H7 (cell line): ENCODE measurements at regions not wholly inside any gene's neighbourhood (a gene's known extent, or its start where the extent isn't known, plus 50 kb on each side); places are given as distances from the start of the nearest gene placed in this dataset.
A peak's percentile ranks its signal among the peaks of the same experiment; 100 is the strongest.

Experiments used
- DNase-seq: peaks from one replicate; pipeline ENCODE4 v3.0.0; 2012
- H3K27me3 ChIP-seq: 2 replicates; pipeline ENCODE4 v1.6.0; 2011; ENCODE audit warnings: mild to moderate bottlenecking, low read length; ENCODE audit not compliant: control insufficient read depth, insufficient read depth
- H3K36me3 ChIP-seq: replicated peaks from 2 replicates; pipeline ENCODE4 v1.5.1; 2011; ENCODE audit warnings: low read length; ENCODE audit not compliant: control insufficient read depth, insufficient read depth
- H3K4me3 ChIP-seq: 2 replicates; pipeline ENCODE4 v1.5.1; 2011; ENCODE audit warnings: low read depth, mild to moderate bottlenecking, control low read depth, low read length, moderate library complexity; ENCODE audit not compliant: insufficient read depth

DNA sequence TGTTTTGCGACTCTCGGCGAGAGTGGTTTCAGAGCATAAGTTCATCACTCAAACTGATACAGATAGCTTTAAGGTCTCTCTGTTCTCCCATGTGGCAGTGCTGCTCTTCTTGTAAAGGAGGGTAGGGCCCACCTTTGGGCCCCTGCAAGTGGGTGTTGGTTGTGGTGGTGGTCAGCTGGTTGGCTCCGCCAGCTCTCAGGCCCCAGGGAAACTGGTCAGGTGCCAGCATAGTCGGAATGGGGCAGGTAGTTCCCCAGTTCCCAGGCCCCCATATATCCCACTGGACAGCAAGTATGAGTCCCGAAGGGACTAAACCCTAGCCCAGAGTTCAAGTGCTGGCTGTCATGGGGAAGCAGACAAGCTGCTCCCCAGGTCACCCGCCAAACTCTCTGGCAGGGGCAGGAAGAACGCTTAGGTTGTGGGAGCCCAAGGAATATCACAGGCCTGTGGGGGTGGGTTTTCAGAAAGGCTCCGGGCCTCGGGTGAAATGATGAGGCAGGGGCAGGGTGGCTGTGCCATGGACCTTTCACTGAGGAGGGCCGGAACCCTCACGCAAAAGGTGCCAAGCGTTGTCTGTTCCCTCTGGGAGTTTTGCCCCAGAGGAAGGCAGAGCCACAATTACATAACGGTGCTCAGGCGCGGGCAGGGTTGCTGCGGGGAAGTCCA lies 185.1 kb downstream of the EFHB start:
- no peaks in the 10 kb centered on the region for H3K27me3 ChIP-seq
- H3K36me3 ChIP-seq = no peaks in the 10 kb centered on the region
- no peak for DNase-seq
- H3K4me3 ChIP-seq = no peak overlapping the region

DNA sequence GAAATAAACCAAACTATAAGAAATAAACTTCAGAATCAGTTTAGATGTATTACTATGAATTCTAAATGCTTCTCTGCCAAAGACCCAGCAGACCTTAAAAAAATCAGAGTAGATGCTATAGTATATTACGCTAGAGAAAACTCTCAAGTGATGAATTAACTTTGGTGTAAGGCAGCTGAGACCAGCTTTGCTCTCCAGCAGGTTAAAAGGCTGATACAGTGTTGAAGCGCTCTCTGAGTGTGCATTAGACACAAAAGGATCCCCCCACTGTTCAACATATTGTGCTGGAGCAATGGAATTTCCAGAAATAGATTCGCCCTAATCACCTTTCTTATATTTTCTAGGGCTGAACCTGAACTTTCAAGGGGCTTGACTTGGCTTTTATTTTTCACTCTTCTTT lies 190.0 kb downstream of the EFHB start:
- DNase-seq = no peak
- Histone ChIP-seq H3K27me3 (no peaks in the 10 kb centered on the region), H3K4me3 (no peak overlapping the region), H3K36me3 (no peaks in the 10 kb centered on the region)

DNA sequence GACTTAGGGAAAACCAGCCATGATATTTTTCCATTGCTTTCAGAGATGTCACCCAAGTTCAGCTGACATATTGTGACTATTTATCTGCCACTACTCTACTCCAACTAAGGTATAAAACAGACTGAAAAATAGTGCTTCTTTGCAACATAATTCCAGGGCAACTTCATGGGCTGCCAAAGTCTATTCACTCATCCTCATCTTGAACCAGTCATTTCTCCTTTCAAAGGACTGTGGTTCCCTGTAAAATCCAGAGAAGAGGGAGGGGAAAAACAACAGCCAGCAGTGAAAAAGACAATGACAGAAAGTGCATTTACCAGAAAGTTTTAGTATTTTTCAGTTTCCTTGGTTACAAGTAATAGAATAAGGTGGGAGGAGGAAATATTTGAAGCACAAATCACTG lies 191.1 kb downstream of the EFHB start:
- Histone ChIP-seq H3K27me3 (no peaks in the 10 kb centered on the region), H3K36me3 (no peaks in the 10 kb centered on the region), H3K4me3 (no peak overlapping the region)
- DNase-seq = no peak

DNA sequence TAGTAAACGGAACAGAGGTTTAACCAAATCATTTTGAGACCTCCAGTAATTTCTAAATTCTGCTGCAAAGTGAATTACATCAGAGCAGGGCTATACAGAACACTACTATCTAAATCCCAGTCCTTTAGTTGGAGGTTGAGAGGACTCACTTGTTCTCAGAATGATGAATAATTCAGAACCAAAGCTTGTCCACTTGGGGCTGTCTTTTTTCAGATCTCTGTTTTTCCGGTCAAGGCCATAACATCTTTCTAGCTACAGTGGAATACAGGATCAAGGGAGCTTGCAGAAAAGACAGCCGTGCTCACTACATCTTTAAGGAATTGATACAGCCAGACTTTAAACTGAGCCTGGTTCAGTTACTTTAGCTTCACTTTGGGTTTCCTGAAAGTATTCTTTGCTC lies 194.5 kb downstream of the EFHB start:
- H3K36me3 ChIP-seq = no peaks in the 10 kb centered on the region
- no peak overlapping the region for H3K4me3 ChIP-seq
- H3K27me3 ChIP-seq = no peaks in the 10 kb centered on the region
- DNase-seq = no peak

DNA sequence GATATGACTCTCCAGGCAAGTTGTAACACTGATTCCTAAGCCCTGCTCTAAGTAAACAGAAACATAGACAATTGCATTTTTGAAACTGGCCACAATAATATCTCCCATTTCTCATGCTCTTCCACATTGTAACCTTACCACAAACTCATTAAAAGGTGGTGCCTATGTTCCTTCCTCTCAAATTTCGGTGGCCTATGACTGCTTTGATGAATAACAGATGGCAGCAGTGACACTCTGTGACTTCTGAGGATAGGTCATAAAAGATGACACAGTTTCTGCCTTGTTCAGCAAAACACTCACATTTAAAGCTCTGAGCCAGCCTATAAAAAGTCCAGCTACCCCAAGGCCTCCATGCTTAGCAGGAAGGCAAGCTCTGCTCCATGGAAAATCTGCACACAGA lies 195.2 kb downstream of the EFHB start:
- no peaks in the 10 kb centered on the region for H3K36me3 ChIP-seq
- DNase-seq = no peak
- no peak overlapping the region for H3K4me3 ChIP-seq
- H3K27me3 ChIP-seq = no peaks in the 10 kb centered on the region

DNA sequence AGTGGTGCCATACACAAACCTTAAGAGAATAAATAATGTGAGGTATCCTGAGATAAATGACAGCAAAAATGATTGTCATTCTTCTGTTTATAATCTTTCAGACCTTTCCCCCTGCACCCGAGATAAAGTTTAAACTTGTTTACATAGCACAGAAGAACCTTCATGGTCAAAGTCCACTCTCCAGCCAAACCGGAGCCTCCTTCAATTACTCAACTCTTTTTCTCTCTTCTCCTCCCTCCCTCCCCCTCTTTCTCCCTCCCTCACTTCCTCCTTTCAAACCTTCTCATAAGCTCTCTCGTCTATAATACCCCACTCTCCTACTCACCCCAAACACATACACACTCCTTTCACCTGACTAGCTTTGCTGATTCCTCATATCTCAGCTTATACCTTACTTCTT lies 198.9 kb downstream of the EFHB start:
- H3K27me3 ChIP-seq = no peaks in the 10 kb centered on the region
- no peaks in the 10 kb centered on the region for H3K36me3 ChIP-seq
- H3K4me3 ChIP-seq = no peak overlapping the region
- DNase-seq = no peak

DNA sequence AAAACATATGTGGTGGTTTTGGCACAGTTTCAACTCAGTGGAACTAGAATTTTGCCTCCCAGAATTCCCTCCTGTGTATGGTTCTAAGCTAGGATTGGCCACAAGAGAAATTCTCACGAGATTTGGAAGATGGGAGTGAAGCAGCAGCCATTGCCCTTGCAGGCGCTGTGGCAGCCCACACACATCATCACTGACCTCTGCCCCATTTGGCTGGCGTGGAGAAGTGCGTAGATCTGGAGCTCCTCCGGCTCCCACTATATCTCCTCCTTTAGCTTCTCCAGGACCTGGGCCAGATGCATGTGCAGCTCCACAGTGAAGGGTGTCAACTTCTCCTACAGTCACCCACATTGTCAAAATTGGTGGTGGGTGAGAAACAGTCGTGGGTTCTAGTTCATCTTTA lies 199.6 kb downstream of the EFHB start:
- Histone ChIP-seq H3K4me3 (no peak overlapping the region), H3K27me3 (no peaks in the 10 kb centered on the region), H3K36me3 (no peaks in the 10 kb centered on the region)
- no peak for DNase-seq

DNA sequence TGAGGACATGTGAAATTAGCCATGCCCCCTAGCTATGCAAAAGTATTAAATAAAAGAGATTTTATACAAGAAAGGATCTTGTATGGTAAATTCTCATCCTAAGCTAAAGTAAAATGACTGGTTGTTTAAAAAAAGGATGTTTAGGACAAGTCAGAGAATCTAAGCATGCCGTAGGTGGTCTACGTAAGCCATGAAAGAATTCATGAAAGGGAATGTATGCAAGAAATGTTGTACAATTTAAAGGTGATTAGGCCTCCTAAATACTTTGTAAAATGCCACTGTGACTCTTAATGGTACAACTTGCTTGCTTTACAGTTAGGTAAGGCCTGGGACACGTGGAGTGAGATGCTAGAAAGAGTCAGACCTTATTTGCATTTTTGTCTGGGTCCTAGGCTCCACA lies 209.0 kb downstream of the EFHB start:
- Histone ChIP-seq H3K4me3 (no peak overlapping the region), H3K36me3 (no peaks in the 10 kb centered on the region), H3K27me3 (no peaks in the 10 kb centered on the region)
- no peak for DNase-seq

DNA sequence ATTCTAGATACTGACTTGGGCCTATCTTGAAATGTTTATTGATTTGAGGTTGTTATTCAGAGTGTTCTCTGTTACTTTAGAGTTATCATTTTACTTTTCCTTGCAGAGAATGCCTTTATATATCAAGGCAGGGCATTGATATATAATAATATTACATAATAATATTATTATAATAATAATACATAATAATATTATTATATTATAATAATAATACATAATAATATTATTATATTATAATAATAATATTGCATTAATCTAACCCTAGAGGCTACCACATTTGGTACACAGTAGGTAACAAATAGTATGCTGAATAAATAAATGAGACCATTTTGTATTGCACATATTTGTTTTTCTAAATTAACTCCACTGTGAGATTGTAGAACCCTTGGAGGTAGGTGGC lies 216.3 kb downstream of the EFHB start:
- no peaks in the 10 kb centered on the region for H3K36me3 ChIP-seq
- no peaks in the 10 kb centered on the region for H3K27me3 ChIP-seq
- no peak for DNase-seq
- no peak overlapping the region for H3K4me3 ChIP-seq

DNA sequence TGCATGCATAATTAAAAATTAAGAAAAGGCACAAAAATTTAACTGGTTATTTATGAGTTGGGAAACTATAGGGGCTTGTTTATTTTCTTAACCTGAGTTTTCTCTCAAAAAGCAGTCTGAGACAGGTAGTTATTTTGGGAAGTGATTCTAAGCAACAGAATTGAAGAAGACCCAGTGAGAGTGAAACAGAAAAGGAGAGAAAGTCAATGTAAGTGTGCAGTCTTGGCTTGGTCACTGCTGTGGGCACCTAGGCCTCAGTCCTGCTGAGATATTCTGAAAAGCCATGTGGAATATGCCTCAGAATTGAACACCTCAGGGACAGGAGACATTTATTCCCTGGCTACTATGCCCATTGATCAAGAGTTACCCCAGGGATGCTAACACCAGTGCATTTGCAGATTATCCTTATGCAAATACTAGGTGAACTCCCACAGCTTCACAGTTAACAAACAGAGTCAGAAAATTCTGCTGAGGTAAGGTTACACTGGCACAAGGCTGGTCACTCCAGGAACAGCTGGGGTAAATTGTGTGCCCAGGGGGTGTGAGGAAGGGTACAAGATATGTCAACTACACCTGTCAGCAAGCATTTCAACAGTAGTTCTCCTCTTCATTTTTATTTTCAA lies 222.7 kb downstream of the EFHB start:
- H3K4me3 ChIP-seq = no peak overlapping the region

DNA sequence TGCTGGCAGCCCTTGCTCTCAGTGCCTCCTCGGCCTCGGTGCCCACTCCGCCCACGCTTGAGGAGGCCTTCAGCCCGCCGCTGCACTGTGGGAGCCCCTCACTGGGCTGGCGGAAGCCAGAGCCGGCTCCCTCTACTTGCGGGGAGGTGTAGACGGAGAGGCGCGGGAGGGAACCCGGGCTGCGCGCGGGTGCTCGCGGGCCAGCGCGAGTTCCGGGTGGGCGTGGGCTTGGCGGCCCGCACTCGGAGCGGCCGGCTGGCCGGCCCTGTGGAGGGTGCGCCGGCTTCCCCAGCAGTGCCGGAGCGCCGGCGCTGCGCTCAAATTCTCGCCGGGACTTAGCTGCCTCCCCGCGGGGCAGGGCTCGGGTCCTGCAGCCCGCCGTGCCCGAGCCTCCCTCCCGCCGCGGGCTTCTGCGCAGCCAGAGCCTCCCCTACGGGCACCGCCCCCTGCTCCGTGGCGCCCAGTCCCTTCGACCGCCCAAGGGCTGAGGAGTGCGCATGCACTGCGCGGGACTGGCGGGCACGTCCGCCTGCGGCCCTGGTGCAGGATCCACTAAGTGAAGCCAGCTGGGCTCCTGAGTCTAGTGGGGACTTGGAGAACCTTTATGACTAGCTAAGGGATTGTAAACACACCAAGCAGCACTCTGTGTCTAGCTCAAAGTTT lies 231.5 kb downstream of the EFHB start:
- no peaks in the 10 kb centered on the region for H3K36me3 ChIP-seq
- H3K4me3 ChIP-seq = no peak overlapping the region
- no peaks in the 10 kb centered on the region for H3K27me3 ChIP-seq
- DNase-seq = no peak

More for the DNA sequence above, 222.7 kb downstream of the EFHB start:
- Histone ChIP-seq H3K27me3 (no peaks in the 10 kb centered on the region), H3K36me3 (no peaks in the 10 kb centered on the region)
- DNase-seq = peak; percentile 21

DNA sequence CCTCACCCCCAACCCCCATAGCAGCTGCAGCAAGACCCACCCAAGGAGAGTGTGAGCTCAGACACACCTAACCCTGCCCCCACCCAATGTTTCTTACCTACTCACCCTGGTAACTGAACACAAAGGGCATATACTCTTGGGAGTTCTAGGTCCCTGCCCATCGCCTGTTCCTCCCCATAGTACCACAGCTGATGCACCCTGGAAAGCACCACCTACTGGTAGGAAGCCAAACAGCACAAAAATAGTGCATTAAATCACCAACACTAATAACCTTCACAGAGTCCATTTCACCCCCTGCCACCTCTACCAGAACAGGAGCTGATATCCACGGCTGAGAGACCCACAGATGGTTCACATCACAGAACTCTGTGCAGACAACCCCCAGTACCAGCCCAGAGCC lies 245.2 kb downstream of the EFHB start:
- no peak overlapping the region for H3K4me3 ChIP-seq
- DNase-seq = no peak
- no peaks in the 10 kb centered on the region for H3K27me3 ChIP-seq
- no peaks in the 10 kb centered on the region for H3K36me3 ChIP-seq

DNA sequence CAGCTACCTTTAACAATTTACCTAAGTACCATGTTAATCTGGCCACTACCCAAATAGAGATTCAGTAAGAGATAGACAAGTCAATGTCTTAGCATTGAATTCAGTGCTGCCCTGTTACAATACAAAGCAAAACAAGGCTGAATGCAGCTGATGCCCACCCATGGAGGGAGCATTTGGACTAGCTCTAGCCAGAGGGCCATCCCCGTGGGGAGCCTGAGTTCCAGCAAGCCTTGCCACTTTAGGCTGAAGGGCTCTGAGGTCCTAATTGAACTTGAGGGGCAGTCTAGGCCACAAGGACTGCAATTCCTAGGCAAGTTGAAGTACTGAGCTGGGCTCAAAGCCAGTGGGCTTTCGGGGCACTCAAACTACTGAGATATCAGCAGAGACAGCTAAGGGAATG lies 265.9 kb downstream of the EFHB start:
- Histone ChIP-seq H3K4me3 (no peak overlapping the region), H3K27me3 (no peaks in the 10 kb centered on the region), H3K36me3 (no peaks in the 10 kb centered on the region)
- no peak for DNase-seq

DNA sequence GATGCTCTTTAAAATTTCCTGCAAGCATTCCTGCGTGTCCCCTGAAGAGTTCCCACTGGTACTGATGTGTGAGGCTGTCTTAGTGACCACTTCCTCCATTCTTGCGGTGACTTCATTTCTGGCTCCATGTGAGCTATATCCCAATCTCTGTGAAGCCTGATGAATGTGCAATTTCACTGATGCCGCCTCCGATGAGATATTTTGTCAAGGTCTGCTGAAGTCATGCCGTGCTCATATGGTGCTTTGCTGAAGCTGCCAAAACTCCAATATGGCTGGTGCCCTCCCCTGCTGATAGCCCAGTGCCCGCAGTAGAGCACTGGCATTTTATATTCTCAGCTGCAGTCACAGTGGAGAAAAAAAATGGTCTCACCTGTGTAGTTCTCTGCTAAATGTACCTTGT lies 271.5 kb downstream of the EFHB start:
- no peak overlapping the region for H3K4me3 ChIP-seq
- no peaks in the 10 kb centered on the region for H3K27me3 ChIP-seq
- no peaks in the 10 kb centered on the region for H3K36me3 ChIP-seq
- no peak for DNase-seq

DNA sequence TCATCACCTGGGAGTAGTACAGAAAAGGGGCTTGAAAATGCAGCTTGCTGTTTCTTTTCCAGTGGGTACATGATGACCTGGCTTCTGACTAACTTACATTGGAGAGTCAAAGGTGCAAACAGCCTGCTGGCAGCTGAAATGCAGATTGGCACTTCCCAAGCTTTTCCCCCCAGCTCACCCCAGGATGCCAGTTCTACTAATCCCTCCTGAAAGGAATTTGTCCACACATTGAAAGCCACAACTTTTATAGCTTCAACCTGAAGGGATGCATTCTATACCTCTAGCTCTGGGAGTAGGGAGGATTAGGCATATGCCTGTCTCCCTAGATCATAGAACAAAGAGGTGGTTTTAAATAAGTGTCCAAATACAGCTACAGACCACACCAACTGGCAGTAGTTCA lies 281.7 kb downstream of the EFHB start:
- Histone ChIP-seq H3K27me3 (no peaks in the 10 kb centered on the region), H3K36me3 (no peaks in the 10 kb centered on the region), H3K4me3 (no peak overlapping the region)
- DNase-seq = peak; percentile 30
